CD8-positive, alpha-beta memory T cell (primary cell): ENCODE measurements at regions not wholly inside any gene's neighbourhood (a gene's known extent, or its start where the extent isn't known, plus 50 kb on each side); places are given as distances from the start of the nearest gene placed in this dataset.
"Not testable (repeated sequence)": the region's sequence is repeated elsewhere in the genome, so short reads cannot be mapped to it uniquely, and the experiment has no call there.

ENCODE experiments used
- CTCF ChIA-PET: fragments of 350-600 bp; sonication (Branson Sonifier 250); formaldehyde crosslinking; loops from one replicate; lab custom pipeline; 2021; ENCODE audit warnings: antibody characterized with exemption; lab: Charles Lee
- POLR2A ChIA-PET: fragments of 350-600 bp; sonication (Branson Sonifier 250); formaldehyde crosslinking; loops from one replicate; lab custom pipeline; 2021; ENCODE audit warnings: antibody characterized with exemption; lab: Charles Lee
- DNase-seq, 5 donors: peaks; one replicate each; pipeline versions ENCODE4 v3.0.0 to v3.0.0-alpha.2; 2020 to 2022; ENCODE audit warnings: mixed read lengths in 1 of 5
- H3K27ac ChIP-seq: one replicate; pipeline ENCODE4 v1.7.0; 2013; ENCODE audit warnings: low read depth, mild to moderate bottlenecking, low read length, moderate library complexity
- H3K27me3 ChIP-seq: 2 replicates; pipeline ENCODE4 v1.7.0; 2013; ENCODE audit warnings: low read length, mild to moderate bottlenecking; ENCODE audit not compliant: insufficient read depth, poor library complexity, severe bottlenecking
- H3K36me3 ChIP-seq: 2 replicates; pipeline ENCODE4 v1.7.0; 2013; ENCODE audit warnings: mild to moderate bottlenecking, low read length, moderate library complexity; ENCODE audit not compliant: insufficient read depth
- H3K4me1 ChIP-seq: 2 replicates; pipeline ENCODE4 v1.7.0; 2013; ENCODE audit warnings: mild to moderate bottlenecking, low read length, moderate library complexity; ENCODE audit not compliant: insufficient read depth
- H3K4me3 ChIP-seq: 2 replicates; pipeline ENCODE4 v1.7.0; 2013; ENCODE audit warnings: mild to moderate bottlenecking, low read length
- H3K9me3 ChIP-seq: 2 replicates; pipeline ENCODE4 v1.7.0; 2013; ENCODE audit warnings: mild to moderate bottlenecking, low read length
- H3K27ac Mint-ChIP-seq, 8 donors: one replicate each; pipeline ENCODE4 v1.8.0; 2020 to 2021; ENCODE audit warnings: mixed read lengths in 8 of 8, mild to moderate bottlenecking in 6 of 8, inconsistent platforms in 3 of 8, moderate library complexity in 3 of 8
- H3K27me3 Mint-ChIP-seq, 2 donors: one replicate each; pipeline ENCODE4 v1.8.0; 2020 to 2021; ENCODE audit warnings: mixed read lengths in 2 of 2, mild to moderate bottlenecking in 1 of 2, moderate library complexity in 1 of 2
- H3K36me3 Mint-ChIP-seq, 3 donors: one replicate each; pipeline ENCODE4 v1.8.0; 2020 to 2021; ENCODE audit warnings: mixed read lengths in 3 of 3, inconsistent platforms in 1 of 3, mild to moderate bottlenecking in 1 of 3
- H3K4me1 Mint-ChIP-seq, 3 donors: one replicate each; pipeline ENCODE4 v1.8.0; 2020 to 2021; ENCODE audit warnings: mixed read lengths in 3 of 3, inconsistent platforms in 1 of 3, mild to moderate bottlenecking in 1 of 3
- H3K4me3 Mint-ChIP-seq, 7 donors: one replicate each; pipeline ENCODE4 v1.8.0; 2020 to 2021; ENCODE audit warnings: mixed read lengths in 7 of 7, mild to moderate bottlenecking in 6 of 7, moderate library complexity in 4 of 7, inconsistent platforms in 2 of 7
- H3K9me3 Mint-ChIP-seq, 5 donors: one replicate each; pipeline ENCODE4 v1.8.0; 2020 to 2022; ENCODE audit warnings: mixed read lengths in 5 of 5, mild to moderate bottlenecking in 3 of 5, moderate library complexity in 2 of 5, inconsistent platforms in 1 of 5

DNA sequence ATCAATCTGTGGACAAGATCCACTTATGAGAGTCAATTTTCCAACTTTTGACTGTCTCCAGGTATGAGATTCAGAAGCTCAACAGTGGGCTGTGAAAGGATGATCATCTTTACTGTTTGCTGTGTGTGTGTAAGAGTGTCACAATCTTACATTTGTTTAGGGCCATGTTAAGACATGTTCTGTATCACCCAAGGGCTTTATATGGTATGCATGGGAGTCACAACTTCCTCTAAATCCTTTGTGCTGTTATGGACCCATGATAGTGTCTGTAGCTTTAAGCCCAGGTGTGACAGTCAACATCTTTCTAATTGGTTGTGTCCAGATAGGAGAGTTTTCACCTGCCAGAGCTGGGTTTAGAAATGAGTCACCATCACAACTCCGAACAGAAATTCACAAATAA lies 70.2 kb downstream of the ZNF726 start:
- H3K4me3 Mint-ChIP-seq, H3K36me3 Mint-ChIP-seq, DNase-seq, H3K27ac Mint-ChIP-seq, H3K36me3 ChIP-seq, H3K9me3 ChIP-seq, H3K4me3 ChIP-seq, POLR2A ChIA-PET, H3K9me3 Mint-ChIP-seq, H3K27ac ChIP-seq, CTCF ChIA-PET, H3K4me1 ChIP-seq, H3K4me1 Mint-ChIP-seq, H3K27me3 Mint-ChIP-seq, H3K27me3 ChIP-seq: not testable (repeated sequence)

DNA sequence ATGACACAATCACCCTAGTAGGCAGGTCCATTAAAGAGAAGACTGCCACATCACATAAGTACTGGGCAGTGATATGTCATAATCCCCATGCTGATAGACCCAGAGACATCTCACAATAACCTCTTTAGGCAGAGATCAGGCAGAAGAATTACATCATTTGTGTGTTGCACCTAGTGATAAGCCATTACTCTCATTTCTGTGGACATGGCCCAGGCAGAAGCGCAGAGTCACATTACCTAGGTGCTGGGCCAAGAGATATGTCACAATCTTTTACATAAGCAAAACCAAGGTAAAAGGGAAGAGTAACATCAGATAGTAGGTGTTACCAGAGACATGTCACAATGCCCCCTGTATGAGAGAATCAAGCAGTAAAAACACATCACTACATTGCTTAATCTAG lies 71.9 kb downstream of the ZNF726 start:
- H3K36me3 Mint-ChIP-seq: peaks cover 0 to 2% (median 0%) of the 10 kb centered on the region in 3 donors
- H3K27me3 Mint-ChIP-seq: no peaks in the 10 kb centered on the region
- no peak for DNase-seq
- no peak overlapping the region for H3K4me3 Mint-ChIP-seq
- no peak overlapping the region for H3K27ac Mint-ChIP-seq
- Histone ChIP-seq H3K27me3 (no peaks in the 10 kb centered on the region), H3K4me3 (no peak overlapping the region), H3K9me3 (no peaks in the 10 kb centered on the region), H3K36me3 (no peaks in the 10 kb centered on the region), H3K4me1 (peaks cover 2% of the 10 kb centered on the region), H3K27ac (no peak overlapping the region)
- CTCF ChIA-PET: no interaction called here
- peaks cover 0 to 3% (median 0%) of the 10 kb centered on the region in 5 donors for H3K9me3 Mint-ChIP-seq
- POLR2A ChIA-PET: no interaction called here
- peaks cover 3 to 6% (median 4%) of the 10 kb centered on the region in 3 donors for H3K4me1 Mint-ChIP-seq

DNA sequence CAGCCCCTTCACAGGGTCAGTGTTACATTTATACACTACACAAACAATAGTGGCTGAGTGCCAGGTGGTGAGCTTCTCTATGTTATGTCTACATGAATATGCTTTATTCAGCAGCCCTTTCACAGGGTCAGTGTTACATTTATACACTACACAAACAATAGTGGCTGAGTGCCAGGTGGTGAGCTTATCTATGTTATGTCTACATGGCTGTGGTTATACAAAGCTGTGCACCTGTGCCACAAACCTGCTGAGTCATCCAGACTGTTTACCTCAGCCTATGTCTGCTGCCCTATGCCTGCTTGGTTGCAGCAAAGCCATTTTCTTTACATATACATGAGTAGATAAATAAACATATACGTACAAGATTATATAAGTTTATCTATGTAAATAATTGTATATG lies 76.5 kb downstream of the ZNF726 start:
- Histone ChIP-seq H3K9me3 (no peaks in the 10 kb centered on the region), H3K27me3 (no peaks in the 10 kb centered on the region), H3K4me1 (peaks cover 9% of the 10 kb centered on the region), H3K4me3 (no peak overlapping the region), H3K27ac (no peak overlapping the region), H3K36me3 (no peaks in the 10 kb centered on the region)
- peak in 2 of 5 donors; percentile 5 to 56 for DNase-seq
- Mint-ChIP-seq H3K36me3 (peaks cover 0 to 2% (median 0%) of the 10 kb centered on the region in 3 donors), H3K9me3 (peaks cover 0 to 10% (median 3%) of the 10 kb centered on the region in 5 donors), H3K27me3 (peaks cover 0 to 2% of the 10 kb centered on the region in 2 donors), H3K4me1 (peaks cover 13 to 17% (median 16%) of the 10 kb centered on the region in 3 donors), H3K4me3 (peak overlapping the region in 1 of 7 donors; percentile 1), H3K27ac (peak overlapping the region in 1 of 8 donors; percentile 8)
- ChIA-PET CTCF (interaction anchor here (1.4 kb wide), 2 partner anchors 41 to 43 kb away, joined by 3 read pairs; no protein-coding TSS in a partner anchor), POLR2A (interaction anchor here (1.0 kb wide), 1 partner anchor 228 kb away, joined by 3 read pairs; no protein-coding TSS in a partner anchor)

DNA sequence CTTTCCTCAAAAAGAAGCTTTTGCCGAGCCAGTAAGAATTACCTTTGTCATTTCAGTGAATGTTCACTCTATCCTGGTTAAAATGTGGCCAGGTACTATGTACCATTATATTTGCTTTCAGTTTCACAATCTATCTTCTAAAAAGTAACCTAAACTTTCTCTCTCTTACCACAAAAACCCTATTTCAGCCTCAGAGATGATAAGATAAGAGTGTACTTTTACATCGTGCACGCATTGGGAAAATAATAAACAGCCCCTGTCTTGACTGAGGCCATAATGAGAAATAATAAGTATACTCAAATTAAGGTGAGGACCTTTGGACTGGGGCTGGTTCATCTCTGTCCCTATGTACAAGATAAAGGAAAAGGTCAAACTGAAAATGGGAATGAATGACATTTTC lies 77.7 kb downstream of the ZNF726 start:
- Mint-ChIP-seq H3K27ac (peak overlapping the region in 4 of 8 donors; percentile 4 to 48 (median 28)), H3K27me3 (peaks cover 0 to 2% of the 10 kb centered on the region in 2 donors), H3K9me3 (peaks cover 6 to 16% (median 13%) of the 10 kb centered on the region in 5 donors), H3K4me1 (peaks cover 14 to 17% (median 16%) of the 10 kb centered on the region in 3 donors), H3K36me3 (peaks cover 0 to 2% (median 0%) of the 10 kb centered on the region in 3 donors), H3K4me3 (peak overlapping the region in 6 of 7 donors; percentile 27 to 61 (median 60))
- peak in 1 of 5 donors; percentile 23 for DNase-seq
- H3K4me1 ChIP-seq: peaks cover 9% of the 10 kb centered on the region
- no peak overlapping the region for H3K4me3 ChIP-seq
- ChIA-PET CTCF (interaction anchor here (1.4 kb wide), 1 partner anchor 40 kb away, joined by 3 read pairs; no protein-coding TSS in a partner anchor), POLR2A (no interaction called here)
- no peaks in the 10 kb centered on the region for H3K9me3 ChIP-seq
- no peak overlapping the region for H3K27ac ChIP-seq
- H3K36me3 ChIP-seq: no peaks in the 10 kb centered on the region
- H3K27me3 ChIP-seq: no peaks in the 10 kb centered on the region

DNA sequence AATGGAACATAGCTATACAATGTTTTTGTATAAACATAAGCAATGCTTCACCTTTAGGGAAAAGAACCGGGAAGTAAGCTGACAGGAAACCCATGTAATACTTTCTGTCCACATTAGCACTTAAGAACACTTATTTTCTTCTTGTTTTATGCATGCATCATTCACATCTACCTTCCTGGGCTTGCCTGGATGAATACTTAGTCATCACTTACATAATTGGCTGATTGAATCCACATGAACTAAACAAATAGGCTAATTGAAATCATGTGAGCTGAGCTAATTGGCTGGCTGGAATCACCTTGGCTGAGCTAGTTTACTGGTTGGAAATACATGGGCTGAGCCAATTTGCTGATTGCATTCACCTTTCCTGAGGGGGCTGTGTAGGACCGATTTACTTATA lies 78.8 kb downstream of the ZNF726 start:
- Histone ChIP-seq H3K27me3 (no peaks in the 10 kb centered on the region), H3K9me3 (no peaks in the 10 kb centered on the region), H3K4me1 (peaks cover 9% of the 10 kb centered on the region), H3K27ac (no peak overlapping the region), H3K36me3 (no peaks in the 10 kb centered on the region), H3K4me3 (no peak overlapping the region)
- H3K9me3 Mint-ChIP-seq: peaks cover 6 to 20% (median 16%) of the 10 kb centered on the region in 5 donors
- CTCF ChIA-PET: no interaction called here
- peaks cover 14 to 17% (median 16%) of the 10 kb centered on the region in 3 donors for H3K4me1 Mint-ChIP-seq
- no peak overlapping the region for H3K4me3 Mint-ChIP-seq
- peaks cover 0 to 2% of the 10 kb centered on the region in 2 donors for H3K27me3 Mint-ChIP-seq
- H3K36me3 Mint-ChIP-seq: no peaks in the 10 kb centered on the region
- no peak for DNase-seq
- H3K27ac Mint-ChIP-seq: no peak overlapping the region
- POLR2A ChIA-PET: no interaction called here

DNA sequence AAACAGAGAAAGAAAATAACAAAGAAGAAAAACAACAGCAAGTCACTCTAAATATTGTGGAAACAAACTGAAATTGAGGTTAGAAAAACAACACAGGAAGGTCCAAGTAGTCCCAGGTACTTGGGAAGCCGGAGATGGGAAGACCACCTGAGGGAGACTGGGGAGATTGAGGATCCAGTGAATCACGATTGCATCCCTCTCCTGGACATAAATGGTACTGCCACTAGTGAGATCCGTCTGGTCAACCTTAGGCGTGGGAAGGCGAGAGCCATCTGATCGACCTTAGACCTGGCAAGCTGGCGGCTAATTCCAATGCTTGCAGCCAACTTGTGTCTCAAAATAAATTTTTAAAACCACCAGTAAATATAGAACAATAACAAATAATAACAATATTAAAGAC lies 81.9 kb downstream of the ZNF726 start:
- POLR2A ChIA-PET: no interaction called here
- Mint-ChIP-seq H3K4me3 (no peak overlapping the region), H3K27ac (no peak overlapping the region), H3K36me3 (peaks cover 0 to 8% (median 0%) of the 10 kb centered on the region in 3 donors), H3K27me3 (peaks cover 0 to 2% of the 10 kb centered on the region in 2 donors), H3K9me3 (peaks cover 6 to 19% (median 17%) of the 10 kb centered on the region in 5 donors), H3K4me1 (peaks cover 12% of the 10 kb centered on the region in 3 donors)
- Histone ChIP-seq H3K4me3 (no peak overlapping the region), H3K4me1 (peaks cover 7% of the 10 kb centered on the region), H3K27ac (no peak overlapping the region), H3K36me3 (no peaks in the 10 kb centered on the region), H3K9me3 (no peaks in the 10 kb centered on the region), H3K27me3 (no peaks in the 10 kb centered on the region)
- CTCF ChIA-PET: no interaction called here
- no peak for DNase-seq

DNA sequence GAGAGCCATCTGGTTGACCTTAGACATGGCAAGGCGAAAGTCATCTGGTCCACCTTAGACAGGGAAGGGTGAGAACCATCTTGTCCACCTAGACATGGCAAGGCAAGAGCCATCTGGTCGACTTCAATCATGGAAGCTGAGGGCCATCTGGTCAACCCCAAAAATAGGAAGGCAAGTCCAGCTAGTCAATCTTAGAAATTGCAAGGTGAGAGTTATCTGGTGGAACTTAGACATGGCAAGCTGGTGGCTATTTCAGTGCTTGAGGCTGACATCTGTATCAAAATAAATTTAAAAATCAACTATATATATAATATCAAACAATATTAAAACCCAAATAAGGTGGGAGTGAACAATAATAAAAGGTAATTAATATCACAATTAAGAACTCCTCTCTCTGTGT lies 83.9 kb downstream of the ZNF726 start:
- H3K27ac ChIP-seq: no peak overlapping the region
- no peaks in the 10 kb centered on the region for H3K9me3 ChIP-seq
- ChIA-PET CTCF (no interaction called here), POLR2A (no interaction called here)
- peaks cover 0 to 1% (median 0%) of the 10 kb centered on the region in 3 donors for H3K4me1 Mint-ChIP-seq
- H3K4me3 Mint-ChIP-seq: no peak overlapping the region
- no peaks in the 10 kb centered on the region for H3K4me1 ChIP-seq
- H3K27me3 Mint-ChIP-seq: peaks cover 0 to under 1% of the 10 kb centered on the region in 2 donors
- H3K27me3 ChIP-seq: no peaks in the 10 kb centered on the region
- peaks cover 6 to 19% (median 17%) of the 10 kb centered on the region in 5 donors for H3K9me3 Mint-ChIP-seq
- no peak overlapping the region for H3K4me3 ChIP-seq
- H3K36me3 Mint-ChIP-seq: peaks cover 0 to 8% (median 0%) of the 10 kb centered on the region in 3 donors
- no peak overlapping the region for H3K27ac Mint-ChIP-seq
- H3K36me3 ChIP-seq: no peaks in the 10 kb centered on the region
- no peak for DNase-seq

DNA sequence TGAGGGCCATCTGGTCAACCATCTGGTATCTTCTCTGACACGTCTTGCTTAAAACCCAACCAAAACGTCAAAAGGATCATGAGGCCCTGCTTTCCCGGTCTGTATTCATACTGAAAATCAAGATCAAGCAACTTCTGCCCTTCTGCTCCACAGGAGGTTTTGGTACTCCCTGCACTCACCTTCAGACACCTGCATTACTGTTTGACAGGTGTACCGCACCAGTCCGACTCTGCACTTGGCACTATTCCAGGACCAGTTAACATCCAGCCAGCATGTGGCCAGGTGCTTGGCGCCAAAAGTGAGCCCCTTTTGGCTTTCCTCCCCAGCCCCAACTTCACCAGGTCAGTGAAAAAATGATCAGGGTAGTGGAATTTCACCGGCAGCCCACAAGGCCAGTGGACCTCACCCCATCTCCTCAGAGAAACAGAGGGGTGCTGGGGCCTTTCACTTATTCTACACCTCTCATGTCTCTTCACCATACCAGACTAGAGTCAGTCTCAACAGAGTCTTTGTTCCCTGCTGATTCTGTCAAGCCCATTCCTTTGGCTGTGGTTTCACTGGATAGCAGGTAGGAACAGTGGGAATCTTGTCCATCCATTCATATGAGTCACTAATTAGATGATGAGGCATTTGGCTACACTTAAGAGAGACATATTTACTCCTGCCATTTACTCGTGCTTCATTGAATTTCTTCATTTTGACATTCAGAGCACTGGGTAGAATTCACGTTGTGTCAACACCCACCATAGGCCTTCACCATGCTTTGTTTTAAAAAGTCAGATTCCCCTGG lies 85.3 kb downstream of the ZNF726 start:
- Histone ChIP-seq H3K27me3 (no peaks in the 10 kb centered on the region), H3K4me3 (no peak overlapping the region), H3K27ac (no peak overlapping the region), H3K9me3 (no peaks in the 10 kb centered on the region), H3K4me1 (no peaks in the 10 kb centered on the region), H3K36me3 (no peaks in the 10 kb centered on the region)
- CTCF ChIA-PET: no interaction called here
- no peak overlapping the region for H3K4me3 Mint-ChIP-seq
- peaks cover 6 to 18% (median 17%) of the 10 kb centered on the region in 5 donors for H3K9me3 Mint-ChIP-seq
- peaks cover 0 to 1% (median 0%) of the 10 kb centered on the region in 3 donors for H3K4me1 Mint-ChIP-seq
- no peak overlapping the region for H3K27ac Mint-ChIP-seq
- no peak for DNase-seq
- no peaks in the 10 kb centered on the region for H3K27me3 Mint-ChIP-seq
- POLR2A ChIA-PET: no interaction called here
- peaks cover 0 to 8% (median 0%) of the 10 kb centered on the region in 3 donors for H3K36me3 Mint-ChIP-seq
